Suprapubic skin (tissue), 3 donors: ENCODE measurements at regions not wholly inside any gene's neighbourhood (a gene's known extent, or its start where the extent isn't known, plus 50 kb on each side); places are given as distances from the start of the nearest gene placed in this dataset.

Source experiments
- CTCF ChIP-seq, 2 donors: fragments of 200-600 bp in 1 of 2; fragments of 450-650 bp in 1 of 2; sonication (generic) in 1 of 2; IDR thresholded peaks; one replicate each; pipeline ENCODE4 v1.5.1; 2016 to 2019; ENCODE audit warnings: antibody characterized with exemption in 2 of 2, mild to moderate bottlenecking in 1 of 2, moderate library complexity in 1 of 2
- POLR2AphosphoS5 ChIP-seq, 3 donors: sonication (generic); formaldehyde crosslinking; IDR thresholded peaks; one replicate each; pipeline ENCODE4 v1.6.1; 2017; ENCODE audit warnings: antibody characterized with exemption in 3 of 3

- TF ChIP-seq POLR2AphosphoS5 (IDR thresholded peaks at IDR 0.05) (no peak), CTCF (IDR thresholded peaks at IDR 0.05) (no peak)
Observed at GRCh38 chrX:3461397-3462165, 115.1 kb upstream of the MXRA5 start.
